GM12878 (cell line): ENCODE measurements at regions not wholly inside any gene's neighbourhood (a gene's known extent, or its start where the extent isn't known, plus 50 kb on each side); places are given as distances from the start of the nearest gene placed in this dataset.

Experiments used
- ATAC-seq: fragments of 200-7000 bp; cut with Tn5 transposase; 3 replicates; pipeline ENCODE4 v1.9.1; 2020; ENCODE audit warnings: mild to moderate bottlenecking, moderate library complexity
- BruUV-seq: library from RNA; stranded (reverse); fragments of 400-500 nt; replicated peaks from 2 replicates; lab custom pipeline; 2021; lab: Mats Ljungman, UMichigan
- CTCF ChIA-PET: fragments of 300-600 bp; sonication (Branson Sonifier 250); formaldehyde crosslinking; extraction: SDS; loops from one replicate; lab custom pipeline; 2021; ENCODE audit warnings: inconsistent platforms; lab: Yijun Ruan, JAX
- POLR2A ChIA-PET: fragments of 350-600 bp; formaldehyde crosslinking; extraction: SDS; loops from one replicate; lab custom pipeline; 2021; ENCODE audit warnings: inconsistent platforms; lab: Charles Lee
- RAD21 ChIA-PET: fragments of 300-600 bp; sonication (Branson Sonifier 250); formaldehyde crosslinking; loops from one replicate; lab custom pipeline; 2023; ENCODE audit warnings: antibody characterized with exemption; ENCODE audit not compliant: unreplicated experiment; lab: Charles Lee
- SMC1A ChIA-PET: fragments of 300-600 bp; sonication (Branson Sonifier 250); formaldehyde crosslinking; loops from one replicate; lab custom pipeline; 2023; ENCODE audit not compliant: unreplicated experiment, uncharacterized antibody; lab: Charles Lee
- DNase-seq: peaks from one replicate; pipeline ENCODE4 v3.0.0-alpha.2; 2011; ENCODE audit warnings: low read depth, low spot score
- FAIRE-seq: peaks from 3 replicates; lab custom pipeline; 2011; peaks lifted over from hg19 to GRCh38; lab: Jason Lieb, UNC
- H2AFZ ChIP-seq: 2 replicates; pipeline ENCODE4 v1.6.0; 2011; ENCODE audit warnings: low read depth, low read length, control low read depth; ENCODE audit not compliant: control insufficient read depth
- H3K27ac ChIP-seq: 2 replicates; pipeline ENCODE4 v1.5.1; 2011; ENCODE audit warnings: control low read depth; ENCODE audit not compliant: control insufficient read depth, insufficient read depth
- H3K27me3 ChIP-seq, 2 experiments: replicated peaks in 1 of 2; 2 replicates each; pipeline versions ENCODE4 v1.6.0 to v1.6.1; 2011; ENCODE audit warnings: low read length in 1 of 2; ENCODE audit not compliant: control insufficient read depth in 2 of 2, insufficient read depth in 2 of 2
- H3K36me3 ChIP-seq, 2 experiments: 2 replicates each; pipeline ENCODE4 v1.5.1; 2011; ENCODE audit warnings: low read length in 1 of 2; ENCODE audit not compliant: control insufficient read depth in 2 of 2, insufficient read depth in 2 of 2
- H3K4me1 ChIP-seq: 2 replicates; pipeline ENCODE4 v1.6.1; 2011; ENCODE audit warnings: mild to moderate bottlenecking, low read length, moderate library complexity, mixed read lengths; ENCODE audit not compliant: control insufficient read depth, insufficient read depth
- H3K4me2 ChIP-seq: 2 replicates; pipeline ENCODE4 v1.6.0; 2011; ENCODE audit warnings: control low read depth; ENCODE audit not compliant: control insufficient read depth, insufficient read depth
- H3K4me3 ChIP-seq: fragments of 200-600 bp; sonication (generic); 2 replicates; pipeline ENCODE4 v1.5.1; 2016
- H3K79me2 ChIP-seq: 2 replicates; pipeline ENCODE4 v1.6.0; 2011; ENCODE audit warnings: low read length; ENCODE audit not compliant: control insufficient read depth, insufficient read depth
- H3K9ac ChIP-seq: 2 replicates; pipeline ENCODE4 v1.8.0; 2011; ENCODE audit warnings: low read length, control low read depth, mixed read lengths; ENCODE audit not compliant: control insufficient read depth, insufficient read depth
- H3K9me3 ChIP-seq: replicated peaks from 3 replicates; pipeline ENCODE4 v1.5.1; 2011; ENCODE audit warnings: mild to moderate bottlenecking, low read length; ENCODE audit not compliant: control insufficient read depth, insufficient read depth
- H4K20me1 ChIP-seq: 2 replicates; pipeline ENCODE4 v1.6.0; 2011; ENCODE audit not compliant: control insufficient read depth, insufficient read depth
- BCLAF1 ChIP-seq: fragments of 450-650 bp; IDR thresholded peaks from 2 replicates; pipeline ENCODE4 v1.6.1; 2017; ENCODE audit warnings: antibody characterized with exemption, mild to moderate bottlenecking, moderate library complexity
- BMI1 ChIP-seq: fragments of 450-650 bp; IDR thresholded peaks from 2 replicates; pipeline ENCODE4 v1.6.1; 2016; ENCODE audit warnings: mild to moderate bottlenecking, moderate library complexity, borderline replicate concordance
- CHD2 ChIP-seq: IDR thresholded peaks from 2 replicates; pipeline ENCODE4 v1.6.1; 2011; ENCODE audit warnings: low read depth, low read length, improper control_type of control experiment, borderline replicate concordance
- CREB1 ChIP-seq: IDR thresholded peaks from 2 replicates; pipeline ENCODE4 v1.6.1; 2012; ENCODE audit warnings: low read depth, mild to moderate bottlenecking, inconsistent platforms
- KLF5 ChIP-seq: fragments of 450-650 bp; IDR thresholded peaks from 2 replicates; pipeline ENCODE4 v1.6.1; 2014; ENCODE audit warnings: mild to moderate bottlenecking; ENCODE audit not compliant: partially characterized antibody
- MEF2B ChIP-seq: fragments of 450-650 bp; IDR thresholded peaks from 2 replicates; pipeline ENCODE4 v1.6.1; 2018; ENCODE audit warnings: mild to moderate bottlenecking, moderate library complexity; ENCODE audit not compliant: partially characterized antibody, poor library complexity, severe bottlenecking
- POLR2AphosphoS5 ChIP-seq: IDR thresholded peaks from 2 replicates; pipeline ENCODE4 v1.6.1; 2011; ENCODE audit warnings: mild to moderate bottlenecking, low read length, inconsistent platforms
- RFX5 ChIP-seq: IDR thresholded peaks from 2 replicates; pipeline ENCODE4 v1.6.1; 2011; ENCODE audit warnings: low read depth, low read length, improper control_type of control experiment
- SMC3 ChIP-seq: IDR thresholded peaks from 2 replicates; pipeline ENCODE4 v1.6.1; 2011; ENCODE audit warnings: low read length, improper control_type of control experiment, borderline replicate concordance
- SP1 ChIP-seq: IDR thresholded peaks from one replicate; pipeline ENCODE4 v1.6.1; 2011; ENCODE audit warnings: low read depth, low read length
- SRF ChIP-seq, 2 experiments: IDR thresholded peaks; 2 replicates each; pipeline ENCODE4 v1.6.1; 2011; ENCODE audit warnings: low read depth in 2 of 2, low read length in 2 of 2, mild to moderate bottlenecking in 1 of 2, moderate library complexity in 1 of 2
- ZBTB33 ChIP-seq: fragments of 450-650 bp; IDR thresholded peaks from 2 replicates; pipeline ENCODE4 v1.6.1; 2017; ENCODE audit warnings: mild to moderate bottlenecking
- in situ Hi-C: fragments of 300-500 bp; cut with MboI; formaldehyde crosslinking; loops from 9 replicates; pipeline ENCODE4 v1.14.3; 2018; ENCODE audit warnings: mixed read lengths
- intact Hi-C: fragments of 100-400 bp; cut with micrococcal nuclease; formaldehyde crosslinking; loops from one replicate; pipeline ENCODE4 v1.14.2; 2022; ENCODE audit not compliant: unreplicated experiment
- TF ChIP-seq, protein P1 (sequence below): IDR thresholded peaks from 2 replicates; pipeline ENCODE4 v1.6.1; 2012; ENCODE audit warnings: low read depth, low read length, improper control_type of control experiment
- TF ChIP-seq, protein P2 (sequence below): fragments of 450-650 bp; conservative IDR thresholded peaks from 2 replicates; pipeline ENCODE4 v1.6.1; 2017; ENCODE audit warnings: mild to moderate bottlenecking, moderate library complexity
- TF ChIP-seq, protein P3 (sequence below): fragments of 450-650 bp; IDR thresholded peaks from 2 replicates; pipeline ENCODE4 v1.6.1; 2017; ENCODE audit warnings: mild to moderate bottlenecking, low read depth, inconsistent platforms; ENCODE audit not compliant: poor library complexity, severe bottlenecking

GRCh38 chr1:80164150-80164549 lies 1157.6 kb upstream of the ADGRL4 start:
- in situ Hi-C loops: no loop called here
- Histone ChIP-seq H3K4me1 (no peaks in the 10 kb centered on the region), H3K4me3 (no peak overlapping the region), H3K36me3 (no peaks in the 10 kb centered on the region), H3K4me2 (no peak overlapping the region), H2AFZ (no peak overlapping the region), H3K9me3 (no peaks in the 10 kb centered on the region), H3K79me2 (no peaks in the 10 kb centered on the region), H3K27ac (no peak overlapping the region), H4K20me1 (no peaks in the 10 kb centered on the region), H3K9ac (no peak overlapping the region), H3K27me3 (no peaks in the 10 kb centered on the region)
- ATAC-seq (no peak), DNase-seq (no peak), FAIRE-seq (no peak)
- ChIA-PET SMC1A (no interaction called here), POLR2A (no interaction called here), RAD21 (no interaction called here), CTCF (no interaction called here)
- no TSS peak for BruUV-seq
- intact Hi-C loops: loop anchor here (10.0 kb wide), 1 partner anchor 669 kb away; no protein-coding TSS in a partner anchor
- TF ChIP-seq CREB1: no peak
- TF ChIP-seq, protein P1, sequence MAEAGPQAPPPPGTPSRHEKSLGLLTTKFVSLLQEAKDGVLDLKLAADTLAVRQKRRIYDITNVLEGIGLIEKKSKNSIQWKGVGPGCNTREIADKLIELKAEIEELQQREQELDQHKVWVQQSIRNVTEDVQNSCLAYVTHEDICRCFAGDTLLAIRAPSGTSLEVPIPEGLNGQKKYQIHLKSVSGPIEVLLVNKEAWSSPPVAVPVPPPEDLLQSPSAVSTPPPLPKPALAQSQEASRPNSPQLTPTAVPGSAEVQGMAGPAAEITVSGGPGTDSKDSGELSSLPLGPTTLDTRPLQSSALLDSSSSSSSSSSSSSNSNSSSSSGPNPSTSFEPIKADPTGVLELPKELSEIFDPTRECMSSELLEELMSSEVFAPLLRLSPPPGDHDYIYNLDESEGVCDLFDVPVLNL: no peak
- no peak for TF ChIP-seq SP1
- TF ChIP-seq BMI1: no peak
- TF ChIP-seq POLR2AphosphoS5: no peak
- TF ChIP-seq CHD2: no peak
- TF ChIP-seq BCLAF1: no peak
- no peak for TF ChIP-seq ZBTB33
- TF ChIP-seq KLF5: no peak
- no peak for TF ChIP-seq SMC3
- TF ChIP-seq, protein P2, sequence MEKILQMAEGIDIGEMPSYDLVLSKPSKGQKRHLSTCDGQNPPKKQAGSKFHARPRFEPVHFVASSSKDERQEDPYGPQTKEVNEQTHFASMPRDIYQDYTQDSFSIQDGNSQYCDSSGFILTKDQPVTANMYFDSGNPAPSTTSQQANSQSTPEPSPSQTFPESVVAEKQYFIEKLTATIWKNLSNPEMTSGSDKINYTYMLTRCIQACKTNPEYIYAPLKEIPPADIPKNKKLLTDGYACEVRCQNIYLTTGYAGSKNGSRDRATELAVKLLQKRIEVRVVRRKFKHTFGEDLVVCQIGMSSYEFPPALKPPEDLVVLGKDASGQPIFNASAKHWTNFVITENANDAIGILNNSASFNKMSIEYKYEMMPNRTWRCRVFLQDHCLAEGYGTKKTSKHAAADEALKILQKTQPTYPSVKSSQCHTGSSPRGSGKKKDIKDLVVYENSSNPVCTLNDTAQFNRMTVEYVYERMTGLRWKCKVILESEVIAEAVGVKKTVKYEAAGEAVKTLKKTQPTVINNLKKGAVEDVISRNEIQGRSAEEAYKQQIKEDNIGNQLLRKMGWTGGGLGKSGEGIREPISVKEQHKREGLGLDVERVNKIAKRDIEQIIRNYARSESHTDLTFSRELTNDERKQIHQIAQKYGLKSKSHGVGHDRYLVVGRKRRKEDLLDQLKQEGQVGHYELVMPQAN: no peak
- no peak for TF ChIP-seq SRF (IDR thresholded peaks at IDR 0.05; ENCODE audit: low read depth in 2 of 2, low read length in 2 of 2)
- TF ChIP-seq RFX5: no peak
- TF ChIP-seq, protein P3, sequence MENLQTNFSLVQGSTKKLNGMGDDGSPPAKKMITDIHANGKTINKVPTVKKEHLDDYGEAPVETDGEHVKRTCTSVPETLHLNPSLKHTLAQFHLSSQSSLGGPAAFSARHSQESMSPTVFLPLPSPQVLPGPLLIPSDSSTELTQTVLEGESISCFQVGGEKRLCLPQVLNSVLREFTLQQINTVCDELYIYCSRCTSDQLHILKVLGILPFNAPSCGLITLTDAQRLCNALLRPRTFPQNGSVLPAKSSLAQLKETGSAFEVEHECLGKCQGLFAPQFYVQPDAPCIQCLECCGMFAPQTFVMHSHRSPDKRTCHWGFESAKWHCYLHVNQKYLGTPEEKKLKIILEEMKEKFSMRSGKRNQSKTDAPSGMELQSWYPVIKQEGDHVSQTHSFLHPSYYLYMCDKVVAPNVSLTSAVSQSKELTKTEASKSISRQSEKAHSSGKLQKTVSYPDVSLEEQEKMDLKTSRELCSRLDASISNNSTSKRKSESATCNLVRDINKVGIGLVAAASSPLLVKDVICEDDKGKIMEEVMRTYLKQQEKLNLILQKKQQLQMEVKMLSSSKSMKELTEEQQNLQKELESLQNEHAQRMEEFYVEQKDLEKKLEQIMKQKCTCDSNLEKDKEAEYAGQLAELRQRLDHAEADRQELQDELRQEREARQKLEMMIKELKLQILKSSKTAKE: no peak
- no peak for TF ChIP-seq MEF2B
